H1 (cell line): ENCODE measurements at regions not wholly inside any gene's neighbourhood (a gene's known extent, or its start where the extent isn't known, plus 50 kb on each side); places are given as distances from the start of the nearest gene placed in this dataset.

ENCODE experiments used
- CTCF ChIA-PET: fragments of 300-600 bp; sonication (Branson Sonifier 250); formaldehyde crosslinking; loops from one replicate; lab custom pipeline; 2021; ENCODE audit not compliant: partially characterized antibody; lab: Charles Lee
- POLR2A ChIA-PET: fragments of 300-600 bp; sonication (Branson Sonifier 250); formaldehyde crosslinking; loops from one replicate; lab custom pipeline; 2021; ENCODE audit warnings: inconsistent platforms; ENCODE audit not compliant: partially characterized antibody; lab: Charles Lee
- DNase-seq, 2 experiments: peaks; one replicate each; pipeline versions ENCODE4 v3.0.0 to v3.0.0-alpha.2; 2010 to 2022; ENCODE audit warnings: low spot score in 2 of 2, low read depth in 1 of 2, mixed read lengths in 1 of 2
- FAIRE-seq: peaks from 2 replicates; lab custom pipeline; 2011; peaks lifted over from hg19 to GRCh38; lab: Jason Lieb, UNC
- H2AFZ ChIP-seq: 2 replicates; pipeline ENCODE4 v1.8.1; 2012; ENCODE audit warnings: low read length, inconsistent platforms
- H2AK5ac ChIP-seq: 2 replicates; pipeline ENCODE4 v1.6.1; 2013; ENCODE audit warnings: low read depth, low read length
- H2BK120ac ChIP-seq: replicated peaks from 2 replicates; pipeline ENCODE3; 2013; ENCODE audit warnings: low read depth, low read length, inconsistent platforms
- H2BK12ac ChIP-seq: 2 replicates; pipeline ENCODE4 v1.6.1; 2013; ENCODE audit warnings: low read depth, low read length
- H2BK15ac ChIP-seq: 2 replicates; pipeline ENCODE4 v1.6.1; 2013; ENCODE audit warnings: low read length
- H2BK20ac ChIP-seq: 2 replicates; pipeline ENCODE4 v1.6.1; 2013; ENCODE audit warnings: low read length
- H2BK5ac ChIP-seq: 2 replicates; pipeline ENCODE4 v1.6.1; 2013; ENCODE audit warnings: low read depth, low read length
- H3K14ac ChIP-seq: 2 replicates; pipeline ENCODE4 v1.6.1; 2013; ENCODE audit warnings: inconsistent platforms; ENCODE audit not compliant: insufficient read length
- H3K18ac ChIP-seq: 2 replicates; pipeline ENCODE4 v1.6.1; 2013; ENCODE audit warnings: low read length; ENCODE audit errors: extremely low read depth
- H3K23ac ChIP-seq: 2 replicates; pipeline ENCODE4 v1.6.1; 2013; ENCODE audit warnings: inconsistent platforms; ENCODE audit not compliant: insufficient read length
- H3K23me2 ChIP-seq: 2 replicates; pipeline ENCODE4 v1.6.1; 2013; ENCODE audit warnings: low read depth, low read length
- H3K27ac ChIP-seq: 2 replicates; pipeline ENCODE4 v1.6.1; 2011; ENCODE audit warnings: low read depth, low read length, inconsistent platforms
- H3K27me3 ChIP-seq, 4 experiments: replicated peaks in 1 of 4; 1 replicate in 1 of 4; 2 replicates in 3 of 4; pipeline versions ENCODE4 v1.6.1 to v1.8.1; 2011 to 2013; ENCODE audit warnings: low read length in 3 of 4, mild to moderate bottlenecking in 3 of 4, inconsistent platforms in 2 of 4, mixed read lengths in 2 of 4, moderate library complexity in 1 of 4; ENCODE audit not compliant: control insufficient read depth in 3 of 4, insufficient read depth in 3 of 4; ENCODE audit errors: extremely low read depth in 1 of 4
- H3K36me3 ChIP-seq, 4 experiments: 2 replicates each; pipeline versions ENCODE4 v1.6.1 to v1.8.1; 2011 to 2013; ENCODE audit warnings: mild to moderate bottlenecking in 4 of 4, low read length in 3 of 4, moderate library complexity in 2 of 4, control low read depth in 1 of 4, inconsistent platforms in 1 of 4; ENCODE audit not compliant: insufficient read depth in 4 of 4, control insufficient read depth in 2 of 4
- H3K4ac ChIP-seq: replicated peaks from 2 replicates; pipeline ENCODE3; 2013; ENCODE audit warnings: low read length, low read depth, mixed read lengths, inconsistent platforms; ENCODE audit not compliant: insufficient read length
- H3K4me1 ChIP-seq, 4 experiments: replicated peaks in 1 of 4; 1 replicate in 1 of 4; 2 replicates in 3 of 4; pipeline versions ENCODE4 v1.6.1 to v1.8.1; 2011 to 2013; ENCODE audit warnings: low read length in 3 of 4, inconsistent platforms in 2 of 4, mixed read lengths in 1 of 4; ENCODE audit not compliant: insufficient read depth in 4 of 4, control insufficient read depth in 3 of 4
- H3K4me2 ChIP-seq, 2 experiments: 2 replicates each; pipeline versions ENCODE4 v1.6.1 to v1.8.1; 2011 to 2013; ENCODE audit warnings: low read depth in 2 of 2, low read length in 2 of 2, control low read depth in 1 of 2, inconsistent platforms in 1 of 2, mild to moderate bottlenecking in 1 of 2; ENCODE audit not compliant: insufficient read depth in 1 of 2
- H3K4me3 ChIP-seq, 4 experiments: fragments of 200-600, 300-600 bp in 1 of 4; sonication (generic), shearing (Covaris generic), sonication (Bioruptor Twin) in 1 of 4; 2 replicates each; pipeline versions ENCODE4 v1.5.1 to v1.8.1; 2011 to 2016; ENCODE audit warnings: low read length in 4 of 4, low read depth in 3 of 4, control low read depth in 2 of 4, inconsistent platforms in 2 of 4, mild to moderate bottlenecking in 2 of 4, mixed read lengths in 1 of 4, moderate library complexity in 1 of 4; ENCODE audit not compliant: insufficient read depth in 2 of 4; ENCODE audit errors: extremely low read depth in 1 of 4
- H3K56ac ChIP-seq: replicated peaks from 2 replicates; pipeline ENCODE3; 2013; ENCODE audit warnings: low read depth, mild to moderate bottlenecking, mixed read lengths, low read length, inconsistent platforms; ENCODE audit not compliant: insufficient read length
- H3K79me1 ChIP-seq: 2 replicates; pipeline ENCODE4 v1.6.1; 2013; ENCODE audit warnings: low read depth, low read length, control low read depth
- H3K79me2 ChIP-seq, 2 experiments: 2 replicates each; pipeline versions ENCODE4 v1.6.1 to v1.8.1; 2012 to 2013; ENCODE audit warnings: low read length in 2 of 2, mild to moderate bottlenecking in 2 of 2, inconsistent platforms in 1 of 2; ENCODE audit not compliant: insufficient read depth in 2 of 2, control insufficient read depth in 1 of 2
- H3K9ac ChIP-seq, 4 experiments: replicated peaks in 1 of 4; 1 replicate in 1 of 4; 2 replicates in 3 of 4; pipeline versions ENCODE4 v1.6.1 to v1.8.1; 2011 to 2013; ENCODE audit warnings: low read depth in 3 of 4, low read length in 3 of 4, control low read depth in 2 of 4, mild to moderate bottlenecking in 2 of 4, moderate library complexity in 2 of 4, inconsistent platforms in 1 of 4; ENCODE audit errors: extremely low read depth in 1 of 4
- H3K9me3 ChIP-seq, 2 experiments: 2 replicates each; pipeline versions ENCODE4 v1.6.1 to v1.8.1; 2012 to 2013; ENCODE audit warnings: mild to moderate bottlenecking in 2 of 2, moderate library complexity in 2 of 2, control low read depth in 1 of 2, inconsistent platforms in 1 of 2, low read depth in 1 of 2, low read length in 1 of 2, mixed read lengths in 1 of 2; ENCODE audit not compliant: insufficient read depth in 2 of 2
- H4K20me1 ChIP-seq, 2 experiments: replicated peaks in 1 of 2; 2 replicates each; pipeline versions ENCODE3 to v1.8.1; 2011 to 2013; ENCODE audit warnings: inconsistent platforms in 2 of 2, low read length in 2 of 2, mild to moderate bottlenecking in 1 of 2; ENCODE audit not compliant: insufficient read depth in 2 of 2, control insufficient read depth in 1 of 2
- H4K5ac ChIP-seq: 2 replicates; pipeline ENCODE4 v1.6.1; 2013; ENCODE audit warnings: low read length, low read depth, mixed read lengths, inconsistent platforms; ENCODE audit not compliant: insufficient read length
- H4K8ac ChIP-seq: 2 replicates; pipeline ENCODE4 v1.8.0; 2013; ENCODE audit warnings: mild to moderate bottlenecking, moderate library complexity, low read length, inconsistent platforms; ENCODE audit not compliant: insufficient read depth; ENCODE audit errors: extremely low read depth
- H4K91ac ChIP-seq: replicated peaks from 2 replicates; pipeline ENCODE3; 2013; ENCODE audit warnings: low read length, mixed read lengths, inconsistent platforms; ENCODE audit not compliant: insufficient read length
- CREB1 ChIP-seq: IDR thresholded peaks from 2 replicates; pipeline ENCODE4 v1.6.1; 2012; ENCODE audit warnings: inconsistent platforms
- EP300 ChIP-seq, 2 experiments: IDR thresholded peaks; 1 replicate in 1 of 2; 2 replicates in 1 of 2; pipeline ENCODE4 v1.6.1; 2011 to 2012; ENCODE audit warnings: low read depth in 2 of 2, low read length in 2 of 2, mild to moderate bottlenecking in 2 of 2, borderline replicate concordance in 1 of 2, inconsistent platforms in 1 of 2, moderate library complexity in 1 of 2
- FOSL1 ChIP-seq: IDR thresholded peaks from 2 replicates; pipeline ENCODE4 v1.6.1; 2011; ENCODE audit warnings: mild to moderate bottlenecking, low read depth, low read length, moderate library complexity; ENCODE audit not compliant: insufficient read depth
- HDAC2 ChIP-seq, 2 experiments: fragments of 300-600 bp in 1 of 2; sonication (generic) in 1 of 2; IDR thresholded peaks; 2 replicates each; pipeline ENCODE4 v1.6.1; 2011 to 2012; ENCODE audit warnings: low read depth in 2 of 2, low read length in 2 of 2, mild to moderate bottlenecking in 2 of 2, moderate library complexity in 2 of 2, borderline replicate concordance in 1 of 2, inconsistent platforms in 1 of 2
- RAD21 ChIP-seq, 2 experiments: IDR thresholded peaks in 1 of 2; conservative IDR thresholded peaks in 1 of 2; 2 replicates each; pipeline ENCODE4 v1.6.1; 2011; ENCODE audit warnings: low read depth in 2 of 2, low read length in 2 of 2, improper control_type of control experiment in 1 of 2, inconsistent platforms in 1 of 2, mild to moderate bottlenecking in 1 of 2, moderate library complexity in 1 of 2
- TAF1 ChIP-seq: IDR thresholded peaks from 2 replicates; pipeline ENCODE4 v1.6.1; 2011; ENCODE audit warnings: mild to moderate bottlenecking, low read depth, low read length
- TBP ChIP-seq: IDR thresholded peaks from 2 replicates; pipeline ENCODE4 v1.6.1; 2011; ENCODE audit warnings: low read depth, low read length, improper control_type of control experiment
- WGBS, 2 experiments: shearing (Covaris generic) in 1 of 2; methylation state at CpG; one replicate each; pipeline versions ENCODE4 v1.1.6 to v1.1.7; 2013 to 2015; ENCODE audit warnings: low lambda C conversion rate in 2 of 2, mixed read lengths in 2 of 2, inconsistent platforms in 1 of 2, low coverage in 1 of 2, missing lambda C conversion rate in 1 of 2; ENCODE audit not compliant: insufficient replicate concordance in 2 of 2, insufficient coverage in 1 of 2, insufficient read length in 1 of 2; ENCODE audit errors: extremely low coverage in 1 of 2, missing lambda C conversion rate in 1 of 2; 5-methylcytosine and 5-hydroxymethylcytosine counted together

GRCh38 chr7:156459067-156459466, 181.5 kb upstream of the RNF32 start (continued):
- no peak for TF ChIP-seq CREB1

GRCh38 chr7:156458011-156458410, 182.6 kb upstream of the RNF32 start:
- H2BK15ac ChIP-seq: no peak overlapping the region
- no peak overlapping the region for H3K23ac ChIP-seq
- H3K9ac ChIP-seq: no peak overlapping the region
- H3K23me2 ChIP-seq: no peaks in the 10 kb centered on the region
- no peak overlapping the region for H4K91ac ChIP-seq
- H3K27me3 ChIP-seq: no peaks in the 10 kb centered on the region
- H2AK5ac ChIP-seq: no peak overlapping the region
- no peaks in the 10 kb centered on the region for H3K9me3 ChIP-seq
- H3K4me2 ChIP-seq: no peak overlapping the region
- no peaks in the 10 kb centered on the region for H3K79me1 ChIP-seq
- FAIRE-seq (no peak), DNase-seq (no peak)
- H3K79me2 ChIP-seq: no peaks in the 10 kb centered on the region
- no peaks in the 10 kb centered on the region for H4K20me1 ChIP-seq
- no peak overlapping the region for H3K27ac ChIP-seq
- CTCF ChIA-PET: interaction anchor here (0.6 to 0.8 kb wide), 2 partner anchors 363 to 419 kb away, joined by 3 read pairs; no protein-coding TSS in a partner anchor
- no peak overlapping the region for H2BK20ac ChIP-seq
- H2BK5ac ChIP-seq: no peak overlapping the region
- H2BK12ac ChIP-seq: no peak overlapping the region
- no peaks in the 10 kb centered on the region for H3K36me3 ChIP-seq
- no peak overlapping the region for H3K14ac ChIP-seq
- H4K8ac ChIP-seq: no peak overlapping the region
- no peak overlapping the region for H3K18ac ChIP-seq
- no peak overlapping the region for H2BK120ac ChIP-seq
- 94% methylated on average over 14 of the region's 16 CpGs; no CpG with 5 or more reads in 1 of the 2 experiments for WGBS, 2 experiments
- H3K4ac ChIP-seq: no peak overlapping the region
- POLR2A ChIA-PET: no interaction called here
- no peak overlapping the region for H3K56ac ChIP-seq
- no peak overlapping the region for H2AFZ ChIP-seq
- no peaks in the 10 kb centered on the region for H3K4me1 ChIP-seq
- no peak overlapping the region for H4K5ac ChIP-seq
- no peak overlapping the region for H3K4me3 ChIP-seq
- TF ChIP-seq TBP: no peak
- TF ChIP-seq EP300 (IDR thresholded peaks at IDR 0.05; ENCODE audit: borderline replicate concordance in 1 of 2, low read depth in 2 of 2, low read length in 2 of 2): no peak
- TF ChIP-seq TAF1: no peak
- TF ChIP-seq FOSL1: no peak
- TF ChIP-seq RAD21 (IDR thresholded peaks at IDR 0.05 in 1 of 2, conservative IDR thresholded peaks at IDR 0.05 in 1 of 2; ENCODE audit: low read depth in 2 of 2, low read length in 2 of 2): no peak
- TF ChIP-seq HDAC2 (IDR thresholded peaks at IDR 0.05; ENCODE audit: borderline replicate concordance in 1 of 2, low read depth in 2 of 2, low read length in 2 of 2): no peak
